ENCODE measurements at regions not wholly inside any gene's neighbourhood (a gene's known extent, or its start where the extent isn't known, plus 50 kb on each side); places are given as distances from the start of the nearest gene placed in this dataset.
"Not testable (repeated sequence)": the region's sequence is repeated elsewhere in the genome, so short reads cannot be mapped to it uniquely, and the experiment has no call there.

DNA sequence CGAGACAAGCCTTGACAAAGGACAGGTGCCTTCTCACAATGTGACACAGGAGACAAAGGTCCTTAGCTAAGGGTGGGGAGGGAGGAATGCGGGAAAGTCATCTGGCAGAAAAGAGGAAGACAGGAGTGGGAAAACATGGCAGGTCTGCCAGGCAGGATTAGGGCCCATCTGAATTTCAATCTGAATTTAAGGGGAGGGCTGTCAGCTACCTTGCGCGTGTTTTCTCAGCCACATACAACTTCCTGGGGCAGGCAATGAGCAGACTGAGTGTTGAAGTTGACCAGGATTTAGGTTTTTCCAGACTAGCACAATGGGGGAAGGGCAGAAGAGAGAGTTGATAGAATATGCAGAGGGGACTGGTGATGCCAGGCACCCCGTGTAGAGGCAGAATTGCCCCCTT lies 66.7 kb upstream of the LARGE1 start:
- Histone ChIP-seq H2AFZ (ENCODE audit: low read length) (no peak overlapping the region), H3K27ac (ENCODE audit: extremely low read length, insufficient read depth, low read length) (no peak overlapping the region), H3K4me2 (ENCODE audit: low read depth, low read length) (no peak overlapping the region), H3K4me3 (replicated peaks in 1 of 3; ENCODE audit: insufficient read depth in 1 of 3, low read depth in 2 of 3, low read length in 3 of 3) (no peak overlapping the region), H3K4me1 (ENCODE audit: insufficient read depth, low read length) (no peaks in the 10 kb centered on the region), H3K9ac (ENCODE audit: insufficient read depth, low read depth, low read length) (no peak overlapping the region), H3K36me3 (replicated peaks in 1 of 2; ENCODE audit: control insufficient read depth in 1 of 2, insufficient read depth in 2 of 2, low read length in 2 of 2) (no peaks in the 10 kb centered on the region), H3K27me3 (ENCODE audit: control insufficient read depth in 1 of 2, insufficient read depth in 2 of 2, low read length in 2 of 2) (0 out of 5 replicates have a peak, but pooled peaks cover 0 to 3% of the 10 kb centered on the region in 2 experiments), H4K20me1 (ENCODE audit: insufficient read depth, low read length) (no peaks in the 10 kb centered on the region), H3K9me3 (ENCODE audit: low read length) (no peaks in the 10 kb centered on the region), H3K79me2 (ENCODE audit: insufficient read depth, low read length) (no peaks in the 10 kb centered on the region)
- no peak for TF ChIP-seq ZNF446 (CRISPR knock-in tag; IDR thresholded peaks at IDR 0.05)
- no peak for TF ChIP-seq FOXM1 (CRISPR knock-in tag; IDR thresholded peaks at IDR 0.05)
- no peak for TF ChIP-seq ZNF18 (CRISPR knock-in tag; IDR thresholded peaks at IDR 0.05; ENCODE audit: insufficient replicate concordance)
- TF ChIP-seq, protein P1, sequence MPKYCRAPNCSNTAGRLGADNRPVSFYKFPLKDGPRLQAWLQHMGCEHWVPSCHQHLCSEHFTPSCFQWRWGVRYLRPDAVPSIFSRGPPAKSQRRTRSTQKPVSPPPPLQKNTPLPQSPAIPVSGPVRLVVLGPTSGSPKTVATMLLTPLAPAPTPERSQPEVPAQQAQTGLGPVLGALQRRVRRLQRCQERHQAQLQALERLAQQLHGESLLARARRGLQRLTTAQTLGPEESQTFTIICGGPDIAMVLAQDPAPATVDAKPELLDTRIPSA (CRISPR knock-in tag; IDR thresholded peaks at IDR 0.05; ENCODE audit: borderline replicate concordance) = no peak
- no peak for TF ChIP-seq FOXJ3 (CRISPR knock-in tag; IDR thresholded peaks at IDR 0.05; ENCODE audit: borderline replicate concordance)
- TF ChIP-seq TBP (CRISPR knock-in tag; IDR thresholded peaks at IDR 0.05) = no peak
- no peak for TF ChIP-seq ZNF510 (CRISPR knock-in tag; IDR thresholded peaks at IDR 0.05; ENCODE audit: low read depth)
- TF ChIP-seq ZEB1 (IDR thresholded peaks at IDR 0.05; ENCODE audit: insufficient replicate concordance, low read depth) = no peak
- in situ Hi-C loops (cut with HindIII; ENCODE audit: extremely low pct_ligation_motif_present, low pct_unique_long_range_greater_than_20kb) (no loop called here), intact Hi-C loops (cut with micrococcal nuclease; ENCODE audit: unreplicated experiment) (no loop called here)
- BruUV-seq (replicated peaks) = no TSS peak
- ChIA-PET CTCF (ENCODE audit: low intra/inter-chr PET ratio, low total read pairs) (no interaction called here), POLR2A (no interaction called here)
- DNase-seq (ENCODE audit: low spot score) = no peak
- ATAC-seq = no peak
- WGBS (ENCODE audit: low lambda C conversion rate) = 37% methylated on average over 5 of the region's 5 CpGs
- no peak for FAIRE-seq

GRCh38 chr22:33989263-33989662 lies 69.0 kb upstream of the LARGE1 start:
- H3K27ac ChIP-seq (ENCODE audit: extremely low read length, insufficient read depth, low read length); H3K9me3 ChIP-seq (ENCODE audit: low read length); H3K36me3 ChIP-seq (replicated peaks in 1 of 2; ENCODE audit: control insufficient read depth in 1 of 2, insufficient read depth in 2 of 2, low read length in 2 of 2); FAIRE-seq; intact Hi-C loops (cut with micrococcal nuclease; ENCODE audit: unreplicated experiment); H2AFZ ChIP-seq (ENCODE audit: low read length); in situ Hi-C loops (cut with HindIII; ENCODE audit: extremely low pct_ligation_motif_present, low pct_unique_long_range_greater_than_20kb); H3K79me2 ChIP-seq (ENCODE audit: insufficient read depth, low read length); ATAC-seq; DNase-seq (ENCODE audit: low spot score); BruUV-seq (replicated peaks); H3K4me2 ChIP-seq (ENCODE audit: low read depth, low read length); H3K27me3 ChIP-seq (ENCODE audit: control insufficient read depth in 1 of 2, insufficient read depth in 2 of 2, low read length in 2 of 2); H3K9ac ChIP-seq (ENCODE audit: insufficient read depth, low read depth, low read length); POLR2A ChIA-PET; CTCF ChIA-PET (ENCODE audit: low intra/inter-chr PET ratio, low total read pairs); H3K4me3 ChIP-seq (replicated peaks in 1 of 3; ENCODE audit: insufficient read depth in 1 of 3, low read depth in 2 of 3, low read length in 3 of 3); H3K4me1 ChIP-seq (ENCODE audit: insufficient read depth, low read length); H4K20me1 ChIP-seq (ENCODE audit: insufficient read depth, low read length): not testable (repeated sequence)
- 92% methylated on average over 7 of the region's 7 CpGs for WGBS (ENCODE audit: low lambda C conversion rate)

All from HepG2 (cell line).